Immature natural killer cell (primary cell): ENCODE measurements at regions not wholly inside any gene's neighbourhood (a gene's known extent, or its start where the extent isn't known, plus 50 kb on each side); places are given as distances from the start of the nearest gene placed in this dataset.

Experiments used
- DNase-seq, 3 donors: peaks; one replicate each; pipeline ENCODE4 v3.0.0; 2022; ENCODE audit warnings: mixed read lengths in 1 of 3
- H3K27ac Mint-ChIP-seq, 6 donors: one replicate each; pipeline ENCODE4 v1.8.0; 2020; ENCODE audit warnings: mixed read lengths in 6 of 6, mild to moderate bottlenecking in 5 of 6, inconsistent platforms in 4 of 6, moderate library complexity in 3 of 6
- H3K27me3 Mint-ChIP-seq, 3 donors: one replicate each; pipeline ENCODE4 v1.8.0; 2020 to 2021; ENCODE audit warnings: low read depth in 3 of 3, mild to moderate bottlenecking in 3 of 3, mixed read lengths in 3 of 3, moderate library complexity in 3 of 3, inconsistent platforms in 1 of 3
- H3K36me3 Mint-ChIP-seq, 3 donors: one replicate each; pipeline ENCODE4 v1.8.0; 2020; ENCODE audit warnings: mixed read lengths in 3 of 3, inconsistent platforms in 2 of 3, mild to moderate bottlenecking in 2 of 3
- H3K4me1 Mint-ChIP-seq, 2 donors: one replicate each; pipeline ENCODE4 v1.8.0; 2020; ENCODE audit warnings: inconsistent platforms in 2 of 2, mild to moderate bottlenecking in 2 of 2, mixed read lengths in 2 of 2, moderate library complexity in 1 of 2
- H3K4me3 Mint-ChIP-seq, 5 donors: one replicate each; pipeline ENCODE4 v1.8.0; 2020; ENCODE audit warnings: mild to moderate bottlenecking in 5 of 5, mixed read lengths in 5 of 5, inconsistent platforms in 3 of 5, moderate library complexity in 3 of 5
- H3K9me3 Mint-ChIP-seq, 6 donors: one replicate each; pipeline ENCODE4 v1.8.0; 2020; ENCODE audit warnings: mild to moderate bottlenecking in 6 of 6, mixed read lengths in 6 of 6, inconsistent platforms in 4 of 6, moderate library complexity in 3 of 6

GRCh38 chr10:128952856-128953255 lies 514.2 kb upstream of the MGMT start:
- no peaks in the 10 kb centered on the region for H3K9me3 Mint-ChIP-seq
- DNase-seq: no peak
- no peaks in the 10 kb centered on the region for H3K36me3 Mint-ChIP-seq
- H3K4me3 Mint-ChIP-seq: no peak overlapping the region
- H3K27me3 Mint-ChIP-seq: peaks cover 0 to 6% (median 2%) of the 10 kb centered on the region in 3 donors
- H3K27ac Mint-ChIP-seq: no peak overlapping the region
- no peaks in the 10 kb centered on the region for H3K4me1 Mint-ChIP-seq

GRCh38 chr10:128956149-128956548 lies 510.9 kb upstream of the MGMT start:
- Mint-ChIP-seq H3K27me3 (peaks cover 0 to 6% (median 0%) of the 10 kb centered on the region in 3 donors), H3K4me1 (no peaks in the 10 kb centered on the region), H3K36me3 (no peaks in the 10 kb centered on the region), H3K27ac (no peak overlapping the region), H3K4me3 (no peak overlapping the region), H3K9me3 (no peaks in the 10 kb centered on the region)
- no peak for DNase-seq

GRCh38 chr10:128957221-128957620 lies 509.8 kb upstream of the MGMT start:
- H3K9me3 Mint-ChIP-seq: no peaks in the 10 kb centered on the region
- no peaks in the 10 kb centered on the region for H3K4me1 Mint-ChIP-seq
- no peaks in the 10 kb centered on the region for H3K36me3 Mint-ChIP-seq
- H3K27me3 Mint-ChIP-seq: peaks cover 2 to 6% (median 3%) of the 10 kb centered on the region in 3 donors
- no peak for DNase-seq
- no peak overlapping the region for H3K27ac Mint-ChIP-seq
- H3K4me3 Mint-ChIP-seq: no peak overlapping the region

- Mint-ChIP-seq H3K36me3 (no peaks in the 10 kb centered on the region), H3K27me3 (peaks cover 0 to 7% (median 2%) of the 10 kb centered on the region in 3 donors), H3K4me3 (no peak overlapping the region), H3K4me1 (no peaks in the 10 kb centered on the region), H3K9me3 (no peaks in the 10 kb centered on the region), H3K27ac (no peak overlapping the region)
- DNase-seq: no peak
Observed at GRCh38 chr10:128958834-128959690, 508.0 kb upstream of the MGMT start.

GRCh38 chr10:128959746-128960145 lies 507.3 kb upstream of the MGMT start:
- no peaks in the 10 kb centered on the region for H3K4me1 Mint-ChIP-seq
- H3K9me3 Mint-ChIP-seq: no peaks in the 10 kb centered on the region
- H3K27me3 Mint-ChIP-seq: peaks cover 0 to 7% (median 2%) of the 10 kb centered on the region in 3 donors
- H3K4me3 Mint-ChIP-seq: no peak overlapping the region
- DNase-seq: no peak
- no peaks in the 10 kb centered on the region for H3K36me3 Mint-ChIP-seq
- no peak overlapping the region for H3K27ac Mint-ChIP-seq

- no peak for DNase-seq
- Mint-ChIP-seq H3K4me3 (no peak overlapping the region), H3K27ac (no peak overlapping the region), H3K9me3 (no peaks in the 10 kb centered on the region), H3K36me3 (no peaks in the 10 kb centered on the region), H3K4me1 (no peaks in the 10 kb centered on the region), H3K27me3 (peaks cover 0 to 7% (median 2%) of the 10 kb centered on the region in 3 donors)
Observed at GRCh38 chr10:128960517-128960916, 506.5 kb upstream of the MGMT start.

GRCh38 chr10:128962182-128962581 lies 504.9 kb upstream of the MGMT start:
- Mint-ChIP-seq H3K27me3 (peaks cover 2 to 7% (median 5%) of the 10 kb centered on the region in 3 donors), H3K4me3 (no peak overlapping the region), H3K27ac (no peak overlapping the region), H3K36me3 (no peaks in the 10 kb centered on the region), H3K4me1 (no peaks in the 10 kb centered on the region), H3K9me3 (no peaks in the 10 kb centered on the region)
- DNase-seq: no peak

GRCh38 chr10:128963211-128964099 lies 503.6 kb upstream of the MGMT start:
- H3K9me3 Mint-ChIP-seq: no peaks in the 10 kb centered on the region
- no peak overlapping the region for H3K4me3 Mint-ChIP-seq
- DNase-seq: no peak
- peaks cover 2 to 9% (median 7%) of the 10 kb centered on the region in 3 donors for H3K27me3 Mint-ChIP-seq
- H3K27ac Mint-ChIP-seq: no peak overlapping the region
- H3K36me3 Mint-ChIP-seq: no peaks in the 10 kb centered on the region
- no peaks in the 10 kb centered on the region for H3K4me1 Mint-ChIP-seq

- no peak overlapping the region for H3K27ac Mint-ChIP-seq
- no peak overlapping the region for H3K4me3 Mint-ChIP-seq
- H3K27me3 Mint-ChIP-seq: peaks cover 3 to 9% (median 7%) of the 10 kb centered on the region in 3 donors
- no peaks in the 10 kb centered on the region for H3K9me3 Mint-ChIP-seq
- no peak for DNase-seq
- no peaks in the 10 kb centered on the region for H3K4me1 Mint-ChIP-seq
- H3K36me3 Mint-ChIP-seq: no peaks in the 10 kb centered on the region
Observed at GRCh38 chr10:128964100-128964403, 503.0 kb upstream of the MGMT start.

- DNase-seq: no peak
- Mint-ChIP-seq H3K9me3 (no peaks in the 10 kb centered on the region), H3K36me3 (no peaks in the 10 kb centered on the region), H3K4me1 (no peaks in the 10 kb centered on the region), H3K4me3 (no peak overlapping the region), H3K27me3 (peaks cover 2 to 12% (median 8%) of the 10 kb centered on the region in 3 donors), H3K27ac (no peak overlapping the region)
Observed at GRCh38 chr10:128967980-128968756, 498.9 kb upstream of the MGMT start.

GRCh38 chr10:128969551-128969950 lies 497.5 kb upstream of the MGMT start:
- Mint-ChIP-seq H3K27me3 (peaks cover 2 to 12% (median 8%) of the 10 kb centered on the region in 3 donors), H3K27ac (no peak overlapping the region), H3K36me3 (no peaks in the 10 kb centered on the region), H3K9me3 (no peaks in the 10 kb centered on the region), H3K4me3 (no peak overlapping the region), H3K4me1 (no peaks in the 10 kb centered on the region)
- no peak for DNase-seq

- Mint-ChIP-seq H3K36me3 (no peaks in the 10 kb centered on the region), H3K4me1 (no peaks in the 10 kb centered on the region), H3K27ac (no peak overlapping the region), H3K9me3 (no peaks in the 10 kb centered on the region), H3K4me3 (no peak overlapping the region), H3K27me3 (peaks cover 2 to 12% (median 8%) of the 10 kb centered on the region in 3 donors)
- DNase-seq: no peak
Observed at GRCh38 chr10:128971374-128972035, 495.5 kb upstream of the MGMT start.

GRCh38 chr10:128972036-128972405 lies 495.0 kb upstream of the MGMT start:
- no peak for DNase-seq
- no peak overlapping the region for H3K27ac Mint-ChIP-seq
- H3K4me1 Mint-ChIP-seq: no peaks in the 10 kb centered on the region
- no peaks in the 10 kb centered on the region for H3K36me3 Mint-ChIP-seq
- no peaks in the 10 kb centered on the region for H3K9me3 Mint-ChIP-seq
- no peak overlapping the region for H3K4me3 Mint-ChIP-seq
- peaks cover 3 to 9% (median 6%) of the 10 kb centered on the region in 3 donors for H3K27me3 Mint-ChIP-seq
